ENCODE measurements at regions not wholly inside any gene's neighbourhood (a gene's known extent, or its start where the extent isn't known, plus 50 kb on each side); places are given as distances from the start of the nearest gene placed in this dataset.

DNA sequence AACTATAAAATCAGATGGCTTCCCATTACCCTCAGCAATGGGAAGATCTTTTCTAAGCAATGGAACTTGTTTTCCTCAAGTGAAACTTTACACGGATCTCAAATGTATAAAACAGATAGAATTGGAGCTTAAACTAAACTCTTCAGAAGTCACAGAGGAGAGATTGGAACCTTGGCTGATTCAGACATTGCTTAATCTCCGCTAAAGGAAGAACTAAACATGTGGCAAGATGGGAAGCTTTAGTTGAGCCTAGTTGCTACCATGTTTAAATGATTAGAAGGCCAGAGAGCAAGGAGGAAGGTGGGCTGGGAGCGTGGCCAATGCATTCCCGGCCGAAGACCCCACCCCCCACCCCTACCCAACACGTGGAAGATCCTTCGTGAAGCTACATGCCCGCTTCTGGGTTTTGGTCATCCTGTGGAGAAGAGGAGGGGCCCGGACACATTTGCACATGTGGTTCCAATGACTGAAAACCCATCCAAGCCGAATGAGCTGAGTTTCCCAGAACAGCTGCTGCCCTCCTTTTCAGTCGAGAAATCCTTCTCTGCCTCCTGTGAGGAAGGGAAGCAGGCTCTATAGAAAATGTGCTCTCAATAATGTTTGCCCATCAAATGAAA lies 164.3 kb downstream of the MIS18A start:
- Histone ChIP-seq H3K36me3 (ENCODE audit: insufficient read depth) (no peaks in the 10 kb centered on the region), H3K4me3 (no peak overlapping the region), H2AFZ (no peak overlapping the region), H3K27me3 (ENCODE audit: insufficient read depth) (no peaks in the 10 kb centered on the region), H3K4me2 (no peak overlapping the region), H3K27ac (ENCODE audit: low read depth) (no peak overlapping the region), H3K4me1 (ENCODE audit: insufficient read depth) (no peaks in the 10 kb centered on the region), H3K79me2 (replicated peaks; ENCODE audit: insufficient read depth) (no peaks in the 10 kb centered on the region), H4K20me1 (replicated peaks; ENCODE audit: insufficient read depth) (no peaks in the 10 kb centered on the region), H3K9me2 (ENCODE audit: insufficient read depth) (0 out of 2 replicates have a peak, but pooled peaks cover 4% of the 10 kb centered on the region), H3F3A (replicated peaks; ENCODE audit: low read depth) (no peaks in the 10 kb centered on the region)
- Mint-ChIP-seq H3K4me1 (no peaks in the 10 kb centered on the region), H3K9me3 (no peaks in the 10 kb centered on the region), H3K36me3 (ENCODE audit: low read depth) (no peaks in the 10 kb centered on the region), H3K27me3 (ENCODE audit: insufficient read depth, low read depth, poor library complexity) (no peaks in the 10 kb centered on the region), H3K27ac (no peak overlapping the region), H3K4me3 (no peak overlapping the region)
- DNase-seq (ENCODE audit: low spot score) (no peak), ATAC-seq (no peak)
- TF ChIP-seq JUNB (IDR thresholded peaks at IDR 0.05; ENCODE audit: unreplicated experiment) (no peak), EZH2 (IDR thresholded peaks at IDR 0.05; ENCODE audit: low read depth, unreplicated experiment) (no peak), ZNF331 (CRISPR knock-in tag; IDR thresholded peaks at IDR 0.05; ENCODE audit: low read depth) (no peak)

DNA sequence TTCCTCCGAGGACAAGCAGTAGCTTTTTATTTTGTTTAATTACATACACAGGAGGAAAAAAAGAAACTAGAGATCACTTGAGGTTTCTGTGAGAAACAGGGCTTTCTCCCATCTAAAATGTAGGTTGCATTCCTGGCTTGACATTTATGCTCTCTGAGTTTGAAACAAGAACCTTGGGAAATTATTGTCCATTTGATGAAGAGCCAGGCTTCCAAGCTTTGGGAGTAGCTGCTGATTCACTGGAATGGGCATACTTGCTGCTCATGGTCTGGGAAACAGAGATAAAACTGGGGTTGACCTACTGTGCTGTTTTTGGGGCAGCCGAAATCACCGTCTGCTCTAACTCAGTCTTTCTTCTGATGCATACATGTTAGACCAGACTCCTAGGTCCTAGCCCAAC lies 165.4 kb downstream of the MIS18A start:
- H3K4me1 ChIP-seq (ENCODE audit: insufficient read depth) = no peaks in the 10 kb centered on the region
- H3K27me3 ChIP-seq (ENCODE audit: insufficient read depth) = no peaks in the 10 kb centered on the region
- no peaks in the 10 kb centered on the region for H4K20me1 ChIP-seq (replicated peaks; ENCODE audit: insufficient read depth)
- no peak for DNase-seq (ENCODE audit: low spot score)
- H3K27ac ChIP-seq (ENCODE audit: low read depth) = no peak overlapping the region
- no peaks in the 10 kb centered on the region for H3F3A ChIP-seq (replicated peaks; ENCODE audit: low read depth)
- H3K4me3 ChIP-seq = no peak overlapping the region
- no peak overlapping the region for H2AFZ ChIP-seq
- Mint-ChIP-seq H3K36me3 (ENCODE audit: low read depth) (no peaks in the 10 kb centered on the region), H3K27me3 (ENCODE audit: insufficient read depth, low read depth, poor library complexity) (peaks cover 2% of the 10 kb centered on the region), H3K4me1 (no peaks in the 10 kb centered on the region), H3K27ac (no peak overlapping the region), H3K9me3 (no peaks in the 10 kb centered on the region), H3K4me3 (no peak overlapping the region)
- no peaks in the 10 kb centered on the region for H3K36me3 ChIP-seq (ENCODE audit: insufficient read depth)
- H3K9me2 ChIP-seq (ENCODE audit: insufficient read depth) = peaks cover 6% of the 10 kb centered on the region; the same call in 1 of the 2 replicates
- H3K4me2 ChIP-seq = no peak overlapping the region
- ATAC-seq = no peak
- no peaks in the 10 kb centered on the region for H3K79me2 ChIP-seq (replicated peaks; ENCODE audit: insufficient read depth)
- TF ChIP-seq ZNF331 (CRISPR knock-in tag; IDR thresholded peaks at IDR 0.05; ENCODE audit: low read depth) (no peak), POLR2AphosphoS5 (IDR thresholded peaks at IDR 0.05; ENCODE audit: low read depth) (no peak), JUNB (IDR thresholded peaks at IDR 0.05; ENCODE audit: unreplicated experiment) (no peak)
- TF ChIP-seq, protein P1, sequence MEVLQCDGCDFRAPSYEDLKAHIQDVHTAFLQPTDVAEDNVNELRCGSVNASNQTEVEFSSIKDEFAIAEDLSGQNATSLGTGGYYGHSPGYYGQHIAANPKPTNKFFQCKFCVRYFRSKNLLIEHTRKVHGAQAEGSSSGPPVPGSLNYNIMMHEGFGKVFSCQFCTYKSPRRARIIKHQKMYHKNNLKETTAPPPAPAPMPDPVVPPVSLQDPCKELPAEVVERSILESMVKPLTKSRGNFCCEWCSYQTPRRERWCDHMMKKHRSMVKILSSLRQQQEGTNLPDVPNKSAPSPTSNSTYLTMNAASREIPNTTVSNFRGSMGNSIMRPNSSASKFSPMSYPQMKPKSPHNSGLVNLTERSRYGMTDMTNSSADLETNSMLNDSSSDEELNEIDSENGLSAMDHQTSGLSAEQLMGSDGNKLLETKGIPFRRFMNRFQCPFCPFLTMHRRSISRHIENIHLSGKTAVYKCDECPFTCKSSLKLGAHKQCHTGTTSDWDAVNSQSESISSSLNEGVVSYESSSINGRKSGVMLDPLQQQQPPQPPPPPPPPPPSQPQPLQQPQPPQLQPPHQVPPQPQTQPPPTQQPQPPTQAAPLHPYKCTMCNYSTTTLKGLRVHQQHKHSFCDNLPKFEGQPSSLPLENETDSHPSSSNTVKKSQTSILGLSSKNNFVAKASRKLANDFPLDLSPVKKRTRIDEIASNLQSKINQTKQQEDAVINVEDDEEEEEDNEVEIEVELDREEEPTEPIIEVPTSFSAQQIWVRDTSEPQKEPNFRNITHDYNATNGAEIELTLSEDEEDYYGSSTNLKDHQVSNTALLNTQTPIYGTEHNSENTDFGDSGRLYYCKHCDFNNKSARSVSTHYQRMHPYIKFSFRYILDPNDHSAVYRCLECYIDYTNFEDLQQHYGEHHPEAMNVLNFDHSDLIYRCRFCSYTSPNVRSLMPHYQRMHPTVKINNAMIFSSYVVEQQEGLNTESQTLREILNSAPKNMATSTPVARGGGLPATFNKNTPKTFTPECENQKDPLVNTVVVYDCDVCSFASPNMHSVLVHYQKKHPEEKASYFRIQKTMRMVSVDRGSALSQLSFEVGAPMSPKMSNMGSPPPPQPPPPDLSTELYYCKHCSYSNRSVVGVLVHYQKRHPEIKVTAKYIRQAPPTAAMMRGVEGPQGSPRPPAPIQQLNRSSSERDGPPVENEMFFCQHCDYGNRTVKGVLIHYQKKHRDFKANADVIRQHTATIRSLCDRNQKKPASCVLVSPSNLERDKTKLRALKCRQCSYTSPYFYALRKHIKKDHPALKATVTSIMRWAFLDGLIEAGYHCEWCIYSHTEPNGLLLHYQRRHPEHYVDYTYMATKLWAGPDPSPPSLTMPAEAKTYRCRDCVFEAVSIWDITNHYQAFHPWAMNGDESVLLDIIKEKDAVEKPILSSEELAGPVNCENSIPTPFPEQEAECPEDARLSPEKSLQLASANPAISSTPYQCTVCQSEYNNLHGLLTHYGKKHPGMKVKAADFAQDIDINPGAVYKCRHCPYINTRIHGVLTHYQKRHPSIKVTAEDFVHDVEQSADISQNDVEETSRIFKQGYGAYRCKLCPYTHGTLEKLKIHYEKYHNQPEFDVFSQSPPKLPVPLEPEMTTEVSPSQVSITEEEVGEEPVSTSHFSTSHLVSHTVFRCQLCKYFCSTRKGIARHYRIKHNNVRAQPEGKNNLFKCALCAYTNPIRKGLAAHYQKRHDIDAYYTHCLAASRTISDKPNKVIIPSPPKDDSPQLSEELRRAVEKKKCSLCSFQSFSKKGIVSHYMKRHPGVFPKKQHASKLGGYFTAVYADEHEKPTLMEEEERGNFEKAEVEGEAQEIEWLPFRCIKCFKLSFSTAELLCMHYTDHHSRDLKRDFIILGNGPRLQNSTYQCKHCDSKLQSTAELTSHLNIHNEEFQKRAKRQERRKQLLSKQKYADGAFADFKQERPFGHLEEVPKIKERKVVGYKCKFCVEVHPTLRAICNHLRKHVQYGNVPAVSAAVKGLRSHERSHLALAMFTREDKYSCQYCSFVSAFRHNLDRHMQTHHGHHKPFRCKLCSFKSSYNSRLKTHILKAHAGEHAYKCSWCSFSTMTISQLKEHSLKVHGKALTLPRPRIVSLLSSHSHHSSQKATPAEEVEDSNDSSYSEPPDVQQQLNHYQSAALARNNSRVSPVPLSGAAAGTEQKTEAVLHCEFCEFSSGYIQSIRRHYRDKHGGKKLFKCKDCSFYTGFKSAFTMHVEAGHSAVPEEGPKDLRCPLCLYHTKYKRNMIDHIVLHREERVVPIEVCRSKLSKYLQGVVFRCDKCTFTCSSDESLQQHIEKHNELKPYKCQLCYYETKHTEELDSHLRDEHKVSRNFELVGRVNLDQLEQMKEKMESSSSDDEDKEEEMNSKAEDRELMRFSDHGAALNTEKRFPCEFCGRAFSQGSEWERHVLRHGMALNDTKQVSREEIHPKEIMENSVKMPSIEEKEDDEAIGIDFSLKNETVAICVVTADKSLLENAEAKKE (CRISPR knock-in tag; IDR thresholded peaks at IDR 0.05) = no peak
